ENCODE measurements at regions not wholly inside any gene's neighbourhood (a gene's known extent, or its start where the extent isn't known, plus 50 kb on each side); places are given as distances from the start of the nearest gene placed in this dataset.

DNA sequence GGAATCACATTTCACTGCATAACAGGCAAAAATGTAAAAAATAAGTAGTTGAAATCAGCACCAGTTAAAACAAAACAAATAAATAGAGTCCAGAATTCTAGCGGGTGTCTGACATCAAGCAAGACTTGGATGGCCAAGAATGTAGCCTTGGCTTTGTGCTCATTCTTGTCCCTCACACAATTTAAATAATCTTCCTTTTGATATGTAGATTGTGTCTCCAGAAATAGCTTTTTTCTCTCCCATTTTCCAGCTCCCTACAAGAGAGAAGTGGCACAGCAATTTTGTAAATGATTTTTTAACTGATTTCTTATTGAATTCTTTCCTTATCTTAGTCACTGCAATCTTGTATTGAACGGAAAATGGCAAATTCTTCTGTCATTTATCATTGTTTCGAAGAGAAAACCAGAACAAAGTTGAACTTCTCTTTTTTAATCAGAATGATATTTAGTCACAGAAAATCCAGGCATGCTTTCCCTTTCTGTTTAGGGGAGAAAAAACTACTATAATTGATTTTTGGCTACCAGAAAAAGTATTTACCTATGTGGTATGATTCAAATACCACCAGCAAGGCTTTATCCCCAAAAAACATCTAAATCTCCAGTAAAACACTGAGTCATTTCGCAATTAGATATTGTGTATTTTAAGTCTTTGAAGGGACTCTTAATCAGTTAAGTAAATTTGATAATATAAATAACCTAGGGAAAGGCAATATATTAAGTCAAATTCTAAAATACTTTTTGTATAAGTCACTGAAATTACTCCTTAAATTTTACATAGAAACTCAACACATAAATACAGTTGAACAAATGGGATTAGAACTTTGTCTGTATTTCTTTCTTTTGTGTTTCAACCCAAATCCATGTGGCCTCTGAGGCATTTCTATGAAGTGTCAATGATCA, 481.7 kb downstream of the GBE1 start:
- TF ChIP-seq POLR2A (IDR thresholded peaks at IDR 0.05): no peak
- TF ChIP-seq, protein P1, sequence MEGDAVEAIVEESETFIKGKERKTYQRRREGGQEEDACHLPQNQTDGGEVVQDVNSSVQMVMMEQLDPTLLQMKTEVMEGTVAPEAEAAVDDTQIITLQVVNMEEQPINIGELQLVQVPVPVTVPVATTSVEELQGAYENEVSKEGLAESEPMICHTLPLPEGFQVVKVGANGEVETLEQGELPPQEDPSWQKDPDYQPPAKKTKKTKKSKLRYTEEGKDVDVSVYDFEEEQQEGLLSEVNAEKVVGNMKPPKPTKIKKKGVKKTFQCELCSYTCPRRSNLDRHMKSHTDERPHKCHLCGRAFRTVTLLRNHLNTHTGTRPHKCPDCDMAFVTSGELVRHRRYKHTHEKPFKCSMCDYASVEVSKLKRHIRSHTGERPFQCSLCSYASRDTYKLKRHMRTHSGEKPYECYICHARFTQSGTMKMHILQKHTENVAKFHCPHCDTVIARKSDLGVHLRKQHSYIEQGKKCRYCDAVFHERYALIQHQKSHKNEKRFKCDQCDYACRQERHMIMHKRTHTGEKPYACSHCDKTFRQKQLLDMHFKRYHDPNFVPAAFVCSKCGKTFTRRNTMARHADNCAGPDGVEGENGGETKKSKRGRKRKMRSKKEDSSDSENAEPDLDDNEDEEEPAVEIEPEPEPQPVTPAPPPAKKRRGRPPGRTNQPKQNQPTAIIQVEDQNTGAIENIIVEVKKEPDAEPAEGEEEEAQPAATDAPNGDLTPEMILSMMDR (IDR thresholded peaks at IDR 0.05): no peak

Data from tibial nerve (tissue), 3 donors.